GM23338 (cell line): ENCODE measurements at regions not wholly inside any gene's neighbourhood (a gene's known extent, or its start where the extent isn't known, plus 50 kb on each side); places are given as distances from the start of the nearest gene placed in this dataset.

Experiments
- CREB1 ChIP-seq: fragments of 250-450 bp; sonication (Bioruptor Pico); IDR thresholded peaks from 2 replicates; pipeline ENCODE4 v1.5.0; 2020; ENCODE audit warnings: low read depth, mild to moderate bottlenecking, moderate library complexity
- ETS1 ChIP-seq: IDR thresholded peaks from 2 replicates; pipeline ENCODE4 v1.6.1; 2016; ENCODE audit warnings: antibody characterized with exemption
- EZH2 ChIP-seq: fragments of 200-600 bp; sonication (generic); IDR thresholded peaks from one replicate; pipeline ENCODE4 v1.8.0; 2017; ENCODE audit warnings: antibody characterized with exemption, mild to moderate bottlenecking, low read depth; ENCODE audit not compliant: unreplicated experiment
- EZH2phosphoT487 ChIP-seq: fragments of 200-600 bp; sonication (generic); IDR thresholded peaks from one replicate; pipeline ENCODE4 v1.8.1; 2018; ENCODE audit warnings: antibody characterized with exemption; ENCODE audit not compliant: unreplicated experiment
- JUNB ChIP-seq: IDR thresholded peaks from one replicate; pipeline ENCODE4 v1.6.1; 2016; ENCODE audit warnings: antibody characterized with exemption; ENCODE audit not compliant: unreplicated experiment
- NANOG ChIP-seq: IDR thresholded peaks from 2 replicates; pipeline ENCODE4 v1.6.1; 2016; ENCODE audit warnings: antibody characterized with exemption, borderline replicate concordance
- POLR2AphosphoS5 ChIP-seq: IDR thresholded peaks from 2 replicates; pipeline ENCODE4 v1.6.1; 2016; ENCODE audit warnings: antibody characterized with exemption, low read depth
- STAT1 ChIP-seq: IDR thresholded peaks from one replicate; pipeline ENCODE4 v1.6.1; 2016; ENCODE audit warnings: antibody characterized with exemption; ENCODE audit not compliant: unreplicated experiment
- ZNF114 ChIP-seq: fragments of 250-450 bp; sonication (Bioruptor Pico); IDR thresholded peaks from 2 replicates; pipeline ENCODE4 v1.5.0; 2020; ENCODE audit warnings: mild to moderate bottlenecking, moderate library complexity
- ZNF331 ChIP-seq: fragments of 250-450 bp; sonication (Bioruptor Pico); IDR thresholded peaks from 2 replicates; pipeline ENCODE4 v1.5.0; 2020; ENCODE audit warnings: low read depth, mild to moderate bottlenecking, moderate library complexity
- TF ChIP-seq, protein P1 (sequence below), 2 experiments: fragments of 200-600 bp in 1 of 2; sonication (generic) in 1 of 2; conservative IDR thresholded peaks; 2 replicates each; pipeline versions ENCODE4 v1.5.1 to v1.6.1; 2016 to 2017; ENCODE audit warnings: antibody characterized with exemption in 2 of 2, low read depth in 2 of 2, mild to moderate bottlenecking in 2 of 2, moderate library complexity in 1 of 2
- TF ChIP-seq, protein P2 (sequence below): IDR thresholded peaks from one replicate; pipeline ENCODE4 v1.6.1; 2018; ENCODE audit warnings: antibody characterized with exemption; ENCODE audit not compliant: unreplicated experiment
- TF ChIP-seq, protein P3 (sequence below): fragments of 250-450 bp; sonication (Bioruptor Pico); IDR thresholded peaks from 2 replicates; pipeline ENCODE4 v1.5.0; 2020; ENCODE audit warnings: mild to moderate bottlenecking, moderate library complexity

DNA sequence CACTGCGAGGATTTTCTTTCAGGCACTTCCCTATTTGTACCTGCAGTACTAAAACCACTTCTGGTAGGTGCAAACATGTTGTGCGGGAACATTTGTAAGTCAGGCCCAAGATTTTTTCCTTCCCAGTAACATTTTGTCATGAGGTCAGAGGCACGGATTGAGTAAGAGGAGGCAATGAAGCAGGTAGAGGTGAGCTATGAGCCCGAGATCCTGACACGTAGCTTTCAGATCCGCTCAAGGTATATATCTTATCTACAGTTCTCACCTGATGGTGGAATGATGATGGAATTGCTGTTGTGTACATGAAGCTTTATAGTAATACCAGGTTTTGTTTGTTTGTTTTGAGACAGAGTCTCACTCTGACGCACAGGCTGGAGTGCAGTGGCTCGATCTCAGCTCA lies 497.5 kb downstream of the NR2F2 start:
- TF ChIP-seq, protein P1, sequence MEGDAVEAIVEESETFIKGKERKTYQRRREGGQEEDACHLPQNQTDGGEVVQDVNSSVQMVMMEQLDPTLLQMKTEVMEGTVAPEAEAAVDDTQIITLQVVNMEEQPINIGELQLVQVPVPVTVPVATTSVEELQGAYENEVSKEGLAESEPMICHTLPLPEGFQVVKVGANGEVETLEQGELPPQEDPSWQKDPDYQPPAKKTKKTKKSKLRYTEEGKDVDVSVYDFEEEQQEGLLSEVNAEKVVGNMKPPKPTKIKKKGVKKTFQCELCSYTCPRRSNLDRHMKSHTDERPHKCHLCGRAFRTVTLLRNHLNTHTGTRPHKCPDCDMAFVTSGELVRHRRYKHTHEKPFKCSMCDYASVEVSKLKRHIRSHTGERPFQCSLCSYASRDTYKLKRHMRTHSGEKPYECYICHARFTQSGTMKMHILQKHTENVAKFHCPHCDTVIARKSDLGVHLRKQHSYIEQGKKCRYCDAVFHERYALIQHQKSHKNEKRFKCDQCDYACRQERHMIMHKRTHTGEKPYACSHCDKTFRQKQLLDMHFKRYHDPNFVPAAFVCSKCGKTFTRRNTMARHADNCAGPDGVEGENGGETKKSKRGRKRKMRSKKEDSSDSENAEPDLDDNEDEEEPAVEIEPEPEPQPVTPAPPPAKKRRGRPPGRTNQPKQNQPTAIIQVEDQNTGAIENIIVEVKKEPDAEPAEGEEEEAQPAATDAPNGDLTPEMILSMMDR (conservative IDR thresholded peaks at IDR 0.05; ENCODE audit: low read depth in 2 of 2), result no peak
- TF ChIP-seq CREB1 (CRISPR knock-in tag), result no peak
- TF ChIP-seq EZH2phosphoT487, result no peak
- TF ChIP-seq POLR2AphosphoS5, result no peak
- no peak for TF ChIP-seq EZH2
- no peak for TF ChIP-seq ZNF114 (CRISPR knock-in tag)
- no peak for TF ChIP-seq ZNF331
- no peak for TF ChIP-seq STAT1
- TF ChIP-seq, protein P2, sequence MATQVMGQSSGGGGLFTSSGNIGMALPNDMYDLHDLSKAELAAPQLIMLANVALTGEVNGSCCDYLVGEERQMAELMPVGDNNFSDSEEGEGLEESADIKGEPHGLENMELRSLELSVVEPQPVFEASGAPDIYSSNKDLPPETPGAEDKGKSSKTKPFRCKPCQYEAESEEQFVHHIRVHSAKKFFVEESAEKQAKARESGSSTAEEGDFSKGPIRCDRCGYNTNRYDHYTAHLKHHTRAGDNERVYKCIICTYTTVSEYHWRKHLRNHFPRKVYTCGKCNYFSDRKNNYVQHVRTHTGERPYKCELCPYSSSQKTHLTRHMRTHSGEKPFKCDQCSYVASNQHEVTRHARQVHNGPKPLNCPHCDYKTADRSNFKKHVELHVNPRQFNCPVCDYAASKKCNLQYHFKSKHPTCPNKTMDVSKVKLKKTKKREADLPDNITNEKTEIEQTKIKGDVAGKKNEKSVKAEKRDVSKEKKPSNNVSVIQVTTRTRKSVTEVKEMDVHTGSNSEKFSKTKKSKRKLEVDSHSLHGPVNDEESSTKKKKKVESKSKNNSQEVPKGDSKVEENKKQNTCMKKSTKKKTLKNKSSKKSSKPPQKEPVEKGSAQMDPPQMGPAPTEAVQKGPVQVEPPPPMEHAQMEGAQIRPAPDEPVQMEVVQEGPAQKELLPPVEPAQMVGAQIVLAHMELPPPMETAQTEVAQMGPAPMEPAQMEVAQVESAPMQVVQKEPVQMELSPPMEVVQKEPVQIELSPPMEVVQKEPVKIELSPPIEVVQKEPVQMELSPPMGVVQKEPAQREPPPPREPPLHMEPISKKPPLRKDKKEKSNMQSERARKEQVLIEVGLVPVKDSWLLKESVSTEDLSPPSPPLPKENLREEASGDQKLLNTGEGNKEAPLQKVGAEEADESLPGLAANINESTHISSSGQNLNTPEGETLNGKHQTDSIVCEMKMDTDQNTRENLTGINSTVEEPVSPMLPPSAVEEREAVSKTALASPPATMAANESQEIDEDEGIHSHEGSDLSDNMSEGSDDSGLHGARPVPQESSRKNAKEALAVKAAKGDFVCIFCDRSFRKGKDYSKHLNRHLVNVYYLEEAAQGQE, result no peak
- no peak for TF ChIP-seq JUNB
- TF ChIP-seq ETS1, result no peak
- TF ChIP-seq NANOG, result no peak
- TF ChIP-seq, protein P3, sequence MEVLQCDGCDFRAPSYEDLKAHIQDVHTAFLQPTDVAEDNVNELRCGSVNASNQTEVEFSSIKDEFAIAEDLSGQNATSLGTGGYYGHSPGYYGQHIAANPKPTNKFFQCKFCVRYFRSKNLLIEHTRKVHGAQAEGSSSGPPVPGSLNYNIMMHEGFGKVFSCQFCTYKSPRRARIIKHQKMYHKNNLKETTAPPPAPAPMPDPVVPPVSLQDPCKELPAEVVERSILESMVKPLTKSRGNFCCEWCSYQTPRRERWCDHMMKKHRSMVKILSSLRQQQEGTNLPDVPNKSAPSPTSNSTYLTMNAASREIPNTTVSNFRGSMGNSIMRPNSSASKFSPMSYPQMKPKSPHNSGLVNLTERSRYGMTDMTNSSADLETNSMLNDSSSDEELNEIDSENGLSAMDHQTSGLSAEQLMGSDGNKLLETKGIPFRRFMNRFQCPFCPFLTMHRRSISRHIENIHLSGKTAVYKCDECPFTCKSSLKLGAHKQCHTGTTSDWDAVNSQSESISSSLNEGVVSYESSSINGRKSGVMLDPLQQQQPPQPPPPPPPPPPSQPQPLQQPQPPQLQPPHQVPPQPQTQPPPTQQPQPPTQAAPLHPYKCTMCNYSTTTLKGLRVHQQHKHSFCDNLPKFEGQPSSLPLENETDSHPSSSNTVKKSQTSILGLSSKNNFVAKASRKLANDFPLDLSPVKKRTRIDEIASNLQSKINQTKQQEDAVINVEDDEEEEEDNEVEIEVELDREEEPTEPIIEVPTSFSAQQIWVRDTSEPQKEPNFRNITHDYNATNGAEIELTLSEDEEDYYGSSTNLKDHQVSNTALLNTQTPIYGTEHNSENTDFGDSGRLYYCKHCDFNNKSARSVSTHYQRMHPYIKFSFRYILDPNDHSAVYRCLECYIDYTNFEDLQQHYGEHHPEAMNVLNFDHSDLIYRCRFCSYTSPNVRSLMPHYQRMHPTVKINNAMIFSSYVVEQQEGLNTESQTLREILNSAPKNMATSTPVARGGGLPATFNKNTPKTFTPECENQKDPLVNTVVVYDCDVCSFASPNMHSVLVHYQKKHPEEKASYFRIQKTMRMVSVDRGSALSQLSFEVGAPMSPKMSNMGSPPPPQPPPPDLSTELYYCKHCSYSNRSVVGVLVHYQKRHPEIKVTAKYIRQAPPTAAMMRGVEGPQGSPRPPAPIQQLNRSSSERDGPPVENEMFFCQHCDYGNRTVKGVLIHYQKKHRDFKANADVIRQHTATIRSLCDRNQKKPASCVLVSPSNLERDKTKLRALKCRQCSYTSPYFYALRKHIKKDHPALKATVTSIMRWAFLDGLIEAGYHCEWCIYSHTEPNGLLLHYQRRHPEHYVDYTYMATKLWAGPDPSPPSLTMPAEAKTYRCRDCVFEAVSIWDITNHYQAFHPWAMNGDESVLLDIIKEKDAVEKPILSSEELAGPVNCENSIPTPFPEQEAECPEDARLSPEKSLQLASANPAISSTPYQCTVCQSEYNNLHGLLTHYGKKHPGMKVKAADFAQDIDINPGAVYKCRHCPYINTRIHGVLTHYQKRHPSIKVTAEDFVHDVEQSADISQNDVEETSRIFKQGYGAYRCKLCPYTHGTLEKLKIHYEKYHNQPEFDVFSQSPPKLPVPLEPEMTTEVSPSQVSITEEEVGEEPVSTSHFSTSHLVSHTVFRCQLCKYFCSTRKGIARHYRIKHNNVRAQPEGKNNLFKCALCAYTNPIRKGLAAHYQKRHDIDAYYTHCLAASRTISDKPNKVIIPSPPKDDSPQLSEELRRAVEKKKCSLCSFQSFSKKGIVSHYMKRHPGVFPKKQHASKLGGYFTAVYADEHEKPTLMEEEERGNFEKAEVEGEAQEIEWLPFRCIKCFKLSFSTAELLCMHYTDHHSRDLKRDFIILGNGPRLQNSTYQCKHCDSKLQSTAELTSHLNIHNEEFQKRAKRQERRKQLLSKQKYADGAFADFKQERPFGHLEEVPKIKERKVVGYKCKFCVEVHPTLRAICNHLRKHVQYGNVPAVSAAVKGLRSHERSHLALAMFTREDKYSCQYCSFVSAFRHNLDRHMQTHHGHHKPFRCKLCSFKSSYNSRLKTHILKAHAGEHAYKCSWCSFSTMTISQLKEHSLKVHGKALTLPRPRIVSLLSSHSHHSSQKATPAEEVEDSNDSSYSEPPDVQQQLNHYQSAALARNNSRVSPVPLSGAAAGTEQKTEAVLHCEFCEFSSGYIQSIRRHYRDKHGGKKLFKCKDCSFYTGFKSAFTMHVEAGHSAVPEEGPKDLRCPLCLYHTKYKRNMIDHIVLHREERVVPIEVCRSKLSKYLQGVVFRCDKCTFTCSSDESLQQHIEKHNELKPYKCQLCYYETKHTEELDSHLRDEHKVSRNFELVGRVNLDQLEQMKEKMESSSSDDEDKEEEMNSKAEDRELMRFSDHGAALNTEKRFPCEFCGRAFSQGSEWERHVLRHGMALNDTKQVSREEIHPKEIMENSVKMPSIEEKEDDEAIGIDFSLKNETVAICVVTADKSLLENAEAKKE, result no peak
